A549 (cell line): ENCODE measurements at regions not wholly inside any gene's neighbourhood (a gene's known extent, or its start where the extent isn't known, plus 50 kb on each side); places are given as distances from the start of the nearest gene placed in this dataset.

Experiments used
- BHLHE40 ChIP-seq: IDR thresholded peaks from 2 replicates; pipeline ENCODE4 v1.6.1; 2012; ENCODE audit warnings: low read depth, low read length, inconsistent platforms
- CEBPB ChIP-seq, 2 experiments: fragments of >200 bp in 1 of 2; sonication (Bioruptor Twin) in 1 of 2; formaldehyde crosslinking in 1 of 2; IDR thresholded peaks; 2 replicates each; pipeline ENCODE4 v1.6.1; 2012 to 2016
- KDM1A ChIP-seq: fragments of 200-600 bp; sonication (generic); IDR thresholded peaks from 2 replicates; pipeline ENCODE4 v1.6.1; 2016; ENCODE audit warnings: low read depth, mild to moderate bottlenecking
- MAFK ChIP-seq: fragments of 450-650 bp; IDR thresholded peaks from 2 replicates; pipeline ENCODE4 v1.6.1; 2014; ENCODE audit not compliant: partially characterized antibody
- POLR2A ChIP-seq: IDR thresholded peaks from 2 replicates; pipeline ENCODE4 v1.6.1; 2012; ENCODE audit warnings: mild to moderate bottlenecking, low read length
- RAD21 ChIP-seq, 2 experiments: fragments of >200 bp in 1 of 2; sonication (Bioruptor Twin) in 1 of 2; formaldehyde crosslinking in 1 of 2; IDR thresholded peaks in 1 of 2; conservative IDR thresholded peaks in 1 of 2; 2 replicates in 1 of 2; 3 replicates in 1 of 2; pipeline ENCODE4 v1.6.1; 2012 to 2018; ENCODE audit warnings: inconsistent platforms in 1 of 2
- TF ChIP-seq, protein P1 (sequence below): fragments of >200 bp; sonication (Bioruptor Twin); formaldehyde crosslinking; IDR thresholded peaks from 3 replicates; pipeline ENCODE4 v1.5.1; 2016
- TF ChIP-seq, protein P2 (sequence below): IDR thresholded peaks from 2 replicates; pipeline ENCODE4 v1.6.1; 2012

DNA sequence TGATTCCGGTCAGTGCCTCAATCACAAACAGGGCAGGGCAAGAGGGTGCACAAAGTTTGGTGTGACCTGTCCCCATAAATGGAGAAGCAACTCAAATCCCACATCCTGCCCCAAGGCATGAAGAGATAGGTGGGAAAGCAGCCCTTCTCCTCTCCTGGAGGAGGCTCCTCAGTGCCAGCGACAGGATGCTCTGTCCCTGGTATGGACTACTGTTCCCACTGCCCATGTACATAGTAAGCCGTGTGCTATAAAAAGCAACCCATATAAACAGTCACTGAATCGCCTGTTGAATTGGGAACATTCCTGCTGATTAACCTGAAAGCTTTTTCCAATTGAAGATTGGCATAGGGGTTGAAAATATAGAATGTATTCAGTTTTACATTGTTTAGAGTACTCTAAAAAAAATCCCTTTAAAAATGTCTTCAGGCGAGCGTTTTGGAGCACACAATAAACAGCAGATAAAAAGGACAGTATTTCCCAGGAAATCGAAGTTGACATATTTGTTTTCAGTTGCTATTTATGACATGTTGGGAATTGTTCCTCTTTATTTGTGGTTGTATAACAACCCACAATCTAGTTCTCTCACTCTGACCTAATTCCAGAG lies 513.9 kb downstream of the DIRAS2 start:
- TF ChIP-seq, protein P1, sequence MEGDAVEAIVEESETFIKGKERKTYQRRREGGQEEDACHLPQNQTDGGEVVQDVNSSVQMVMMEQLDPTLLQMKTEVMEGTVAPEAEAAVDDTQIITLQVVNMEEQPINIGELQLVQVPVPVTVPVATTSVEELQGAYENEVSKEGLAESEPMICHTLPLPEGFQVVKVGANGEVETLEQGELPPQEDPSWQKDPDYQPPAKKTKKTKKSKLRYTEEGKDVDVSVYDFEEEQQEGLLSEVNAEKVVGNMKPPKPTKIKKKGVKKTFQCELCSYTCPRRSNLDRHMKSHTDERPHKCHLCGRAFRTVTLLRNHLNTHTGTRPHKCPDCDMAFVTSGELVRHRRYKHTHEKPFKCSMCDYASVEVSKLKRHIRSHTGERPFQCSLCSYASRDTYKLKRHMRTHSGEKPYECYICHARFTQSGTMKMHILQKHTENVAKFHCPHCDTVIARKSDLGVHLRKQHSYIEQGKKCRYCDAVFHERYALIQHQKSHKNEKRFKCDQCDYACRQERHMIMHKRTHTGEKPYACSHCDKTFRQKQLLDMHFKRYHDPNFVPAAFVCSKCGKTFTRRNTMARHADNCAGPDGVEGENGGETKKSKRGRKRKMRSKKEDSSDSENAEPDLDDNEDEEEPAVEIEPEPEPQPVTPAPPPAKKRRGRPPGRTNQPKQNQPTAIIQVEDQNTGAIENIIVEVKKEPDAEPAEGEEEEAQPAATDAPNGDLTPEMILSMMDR, result no peak
- TF ChIP-seq KDM1A (no peak), RAD21 (conservative IDR thresholded peaks at IDR 0.05 in 1 of 2, IDR thresholded peaks at IDR 0.05 in 1 of 2) (no peak), POLR2A (no peak), CEBPB (IDR thresholded peaks at IDR 0.05) (no peak), BHLHE40 (no peak), MAFK (no peak)
- TF ChIP-seq, protein P2, sequence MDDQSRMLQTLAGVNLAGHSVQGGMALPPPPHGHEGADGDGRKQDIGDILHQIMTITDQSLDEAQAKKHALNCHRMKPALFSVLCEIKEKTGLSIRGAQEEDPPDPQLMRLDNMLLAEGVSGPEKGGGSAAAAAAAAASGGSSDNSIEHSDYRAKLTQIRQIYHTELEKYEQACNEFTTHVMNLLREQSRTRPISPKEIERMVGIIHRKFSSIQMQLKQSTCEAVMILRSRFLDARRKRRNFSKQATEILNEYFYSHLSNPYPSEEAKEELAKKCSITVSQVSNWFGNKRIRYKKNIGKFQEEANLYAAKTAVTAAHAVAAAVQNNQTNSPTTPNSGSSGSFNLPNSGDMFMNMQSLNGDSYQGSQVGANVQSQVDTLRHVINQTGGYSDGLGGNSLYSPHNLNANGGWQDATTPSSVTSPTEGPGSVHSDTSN, result no peak
